Spleen (tissue), 11 donors: ENCODE measurements at regions not wholly inside any gene's neighbourhood (a gene's known extent, or its start where the extent isn't known, plus 50 kb on each side); places are given as distances from the start of the nearest gene placed in this dataset.

Experiments
- DNase-seq: peaks from one replicate; pipeline ENCODE4 v3.0.0-alpha.2; 2020
- H3K27ac ChIP-seq, 8 donors: fragments of 200-600 bp; sonication (generic) in 7 of 8; 1 replicate in 4 of 8; 2 replicates in 4 of 8; pipeline versions ENCODE4 v1.5.0 to v1.8.0; 2016 to 2021; ENCODE audit warnings: inconsistent platforms in 4 of 8, mild to moderate bottlenecking in 4 of 8, moderate library complexity in 1 of 8
- H3K27me3 ChIP-seq, 7 donors: fragments of 200-600 bp; sonication (generic) in 6 of 7; replicated peaks in 1 of 7; 1 replicate in 4 of 7; 2 replicates in 3 of 7; pipeline versions ENCODE4 v1.5.0 to v1.8.0; 2016 to 2021; ENCODE audit warnings: inconsistent platforms in 3 of 7, mild to moderate bottlenecking in 1 of 7
- H3K36me3 ChIP-seq, 6 donors: fragments of 200-600 bp; sonication (generic) in 5 of 6; 1 replicate in 4 of 6; 2 replicates in 2 of 6; pipeline versions ENCODE4 v1.5.0 to v1.8.0; 2016 to 2021; ENCODE audit warnings: inconsistent platforms in 2 of 6
- H3K4me1 ChIP-seq, 6 donors: fragments of 200-600 bp; sonication (generic) in 5 of 6; 1 replicate in 3 of 6; 2 replicates in 3 of 6; pipeline versions ENCODE4 v1.5.0 to v1.8.0; 2016 to 2021; ENCODE audit warnings: inconsistent platforms in 3 of 6
- H3K4me3 ChIP-seq, 8 donors: fragments of 200-600 bp; sonication (generic) in 7 of 8; 1 replicate in 4 of 8; 2 replicates in 4 of 8; pipeline versions ENCODE4 v1.5.0 to v1.8.0; 2016 to 2021; ENCODE audit warnings: inconsistent platforms in 4 of 8, mild to moderate bottlenecking in 4 of 8, moderate library complexity in 2 of 8
- H3K9me3 ChIP-seq, 8 donors: fragments of 200-600 bp; sonication (generic) in 7 of 8; 1 replicate in 4 of 8; 2 replicates in 4 of 8; pipeline versions ENCODE4 v1.5.0 to v1.8.0; 2016 to 2021; ENCODE audit warnings: inconsistent platforms in 4 of 8
- POLR2A ChIP-seq, 3 donors: fragments of 450-650 bp; IDR thresholded peaks; one replicate each; pipeline ENCODE4 v1.5.1; 2017; ENCODE audit warnings: antibody characterized with exemption in 3 of 3, mild to moderate bottlenecking in 1 of 3
- POLR2AphosphoS5 ChIP-seq, 3 donors: sonication (generic); formaldehyde crosslinking; IDR thresholded peaks; one replicate each; pipeline ENCODE4 v1.5.1; 2017; ENCODE audit warnings: antibody characterized with exemption in 3 of 3
- WGBS, 5 donors: extraction: QIAGEN DNeasy Blood & Tissue Kit in 3 of 5; methylation state at CpG; one replicate each; pipeline versions ENCODE4 v1.1.5 to v1.1.7; 2013 to 2018; 5-methylcytosine and 5-hydroxymethylcytosine counted together
- intact Hi-C: fragments of 100-400 bp; cut with DNase I; formaldehyde crosslinking; loops from one replicate; pipeline ENCODE4 v1.15.0; 2023; ENCODE audit warnings: low total_unique reads
- TF ChIP-seq, protein P1 (sequence below), 11 experiments: fragments of 200-600 bp in 7 of 11; fragments of 450-650 bp in 4 of 11; sonication (generic) in 4 of 11; IDR thresholded peaks in 8 of 11; conservative IDR thresholded peaks in 3 of 11; 1 replicate in 7 of 11; 2 replicates in 4 of 11; pipeline versions ENCODE4 v1.4.0 to v1.8.0; 2016 to 2021; ENCODE audit warnings: antibody characterized with exemption in 11 of 11, inconsistent platforms in 4 of 11, mild to moderate bottlenecking in 1 of 11
- donor health status: healthy with polysubstance abuse.
- donor health status: DM: no; HTN: no; CAD: no; lungs with moderate emphysema.
- donor health status: DM: no; HTN: no; CAD: no.
- donor health status: Bipolar disorder and iron deficiency.
- donor health status: healthy.
- donor health status: DM: no; HTN: no; CAD: no.
- donor health status: DM: yes; HTN: yes; CAD: no.

DNA sequence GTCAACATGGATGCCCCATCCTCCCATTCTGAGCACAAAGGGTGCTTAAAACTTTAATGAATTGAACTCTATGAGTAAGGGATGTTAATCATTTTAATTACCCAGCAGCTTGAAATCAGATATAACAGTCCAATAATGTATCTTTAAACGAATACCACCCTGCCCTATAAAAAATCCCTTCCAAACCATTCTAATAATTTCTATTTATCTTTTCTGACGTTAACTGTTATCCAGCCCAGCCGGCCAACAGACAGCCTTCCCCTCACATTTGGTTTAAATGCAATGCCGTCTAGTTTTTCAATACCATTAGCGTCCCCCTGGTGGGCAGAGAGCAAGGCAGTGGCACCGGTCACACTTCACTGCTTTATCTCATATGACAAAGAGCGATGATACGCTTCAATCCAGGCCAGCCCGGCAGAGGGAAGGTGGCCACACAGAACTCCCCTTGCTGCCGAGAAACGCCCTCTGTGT is 402.2 kb upstream of the ZNF507 start:
- H3K4me1 ChIP-seq: no peaks in the 10 kb centered on the region

DNA sequence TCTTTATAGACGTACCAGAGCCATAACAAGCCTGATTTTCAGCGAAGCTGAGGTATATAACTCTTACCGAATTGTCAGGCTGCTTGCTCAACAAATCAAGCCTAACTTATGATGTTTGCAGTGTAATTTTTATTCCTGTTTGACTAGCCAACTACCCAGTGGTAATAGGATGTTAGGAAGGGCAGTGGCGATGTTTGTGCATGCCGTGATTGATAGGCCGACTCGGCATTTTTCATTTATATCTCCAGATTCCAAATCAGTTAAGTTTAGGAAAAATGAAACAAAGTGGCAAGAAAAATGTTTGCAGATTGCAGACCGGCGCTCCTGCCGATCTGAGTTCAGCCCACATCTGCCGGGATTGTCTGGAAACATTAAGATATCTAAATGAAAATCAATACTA is 401.6 kb upstream of the ZNF507 start:
- Histone ChIP-seq H3K4me1 (no peaks in the 10 kb centered on the region), H3K36me3 (no peaks in the 10 kb centered on the region), H3K9me3 (peaks cover 0 to 4% (median 0%) of the 10 kb centered on the region in 8 donors), H3K27ac (no peak overlapping the region), H3K27me3 (no peaks in the 10 kb centered on the region), H3K4me3 (no peak overlapping the region)
- intact Hi-C loops: no loop called here
- DNase-seq: no peak
- 81 to 84% (median 81%) methylated on average over 11 of the region's 11 CpGs for WGBS, 5 donors
- TF ChIP-seq POLR2AphosphoS5 (IDR thresholded peaks at IDR 0.05) (no peak), POLR2A (IDR thresholded peaks at IDR 0.05) (no peak)
- TF ChIP-seq, protein P1, sequence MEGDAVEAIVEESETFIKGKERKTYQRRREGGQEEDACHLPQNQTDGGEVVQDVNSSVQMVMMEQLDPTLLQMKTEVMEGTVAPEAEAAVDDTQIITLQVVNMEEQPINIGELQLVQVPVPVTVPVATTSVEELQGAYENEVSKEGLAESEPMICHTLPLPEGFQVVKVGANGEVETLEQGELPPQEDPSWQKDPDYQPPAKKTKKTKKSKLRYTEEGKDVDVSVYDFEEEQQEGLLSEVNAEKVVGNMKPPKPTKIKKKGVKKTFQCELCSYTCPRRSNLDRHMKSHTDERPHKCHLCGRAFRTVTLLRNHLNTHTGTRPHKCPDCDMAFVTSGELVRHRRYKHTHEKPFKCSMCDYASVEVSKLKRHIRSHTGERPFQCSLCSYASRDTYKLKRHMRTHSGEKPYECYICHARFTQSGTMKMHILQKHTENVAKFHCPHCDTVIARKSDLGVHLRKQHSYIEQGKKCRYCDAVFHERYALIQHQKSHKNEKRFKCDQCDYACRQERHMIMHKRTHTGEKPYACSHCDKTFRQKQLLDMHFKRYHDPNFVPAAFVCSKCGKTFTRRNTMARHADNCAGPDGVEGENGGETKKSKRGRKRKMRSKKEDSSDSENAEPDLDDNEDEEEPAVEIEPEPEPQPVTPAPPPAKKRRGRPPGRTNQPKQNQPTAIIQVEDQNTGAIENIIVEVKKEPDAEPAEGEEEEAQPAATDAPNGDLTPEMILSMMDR (IDR thresholded peaks at IDR 0.05 in 8 of 11, conservative IDR thresholded peaks at IDR 0.05 in 3 of 11): no peak

More for the DNA sequence above, 402.2 kb upstream of the ZNF507 start:
- Histone ChIP-seq H3K4me3 (no peak overlapping the region), H3K9me3 (peaks cover 0 to 4% (median 0%) of the 10 kb centered on the region in 8 donors), H3K27me3 (no peaks in the 10 kb centered on the region), H3K36me3 (no peaks in the 10 kb centered on the region), H3K27ac (no peak overlapping the region)
- DNase-seq: no peak
- intact Hi-C loops: no loop called here
- 65 to 80% (median 72%) methylated on average over 11 of the region's 11 CpGs for WGBS, 5 donors
- TF ChIP-seq POLR2A (IDR thresholded peaks at IDR 0.05): no peak
- TF ChIP-seq, protein P1 (IDR thresholded peaks at IDR 0.05 in 8 of 11, conservative IDR thresholded peaks at IDR 0.05 in 3 of 11): no peak
- no peak for TF ChIP-seq POLR2AphosphoS5 (IDR thresholded peaks at IDR 0.05)

DNA sequence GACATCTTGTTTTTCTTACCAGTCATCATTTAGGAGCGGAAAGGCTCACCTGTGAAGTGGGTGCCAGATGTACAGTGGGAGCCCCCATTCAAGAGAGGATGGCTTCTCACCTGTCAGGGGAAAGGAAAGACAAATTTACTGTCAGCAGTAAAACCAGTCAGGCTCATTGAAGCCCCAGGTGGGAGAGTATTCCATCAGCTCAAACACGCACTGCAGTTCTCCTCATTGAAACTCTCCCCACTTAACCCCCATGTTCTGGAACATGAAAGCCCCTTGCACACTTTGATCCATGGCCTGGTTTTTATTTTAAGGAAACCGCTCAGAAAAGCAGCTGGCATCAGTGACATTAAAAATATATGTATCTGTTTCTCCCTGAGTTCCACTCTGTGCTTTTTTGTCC is 401.1 kb upstream of the ZNF507 start:
- TF ChIP-seq, protein P1 (IDR thresholded peaks at IDR 0.05 in 8 of 11, conservative IDR thresholded peaks at IDR 0.05 in 3 of 11): no peak
- TF ChIP-seq POLR2AphosphoS5 (IDR thresholded peaks at IDR 0.05) (no peak), POLR2A (IDR thresholded peaks at IDR 0.05) (no peak)
- Histone ChIP-seq H3K27ac (no peak overlapping the region), H3K4me1 (no peaks in the 10 kb centered on the region), H3K9me3 (peaks cover 0 to 4% (median 0%) of the 10 kb centered on the region in 8 donors), H3K4me3 (no peak overlapping the region), H3K27me3 (no peaks in the 10 kb centered on the region), H3K36me3 (no peaks in the 10 kb centered on the region)
- intact Hi-C loops: no loop called here
- no peak for DNase-seq
- 84 to 91% (median 87%) methylated on average over 3 of the region's 3 CpGs for WGBS, 5 donors

DNA sequence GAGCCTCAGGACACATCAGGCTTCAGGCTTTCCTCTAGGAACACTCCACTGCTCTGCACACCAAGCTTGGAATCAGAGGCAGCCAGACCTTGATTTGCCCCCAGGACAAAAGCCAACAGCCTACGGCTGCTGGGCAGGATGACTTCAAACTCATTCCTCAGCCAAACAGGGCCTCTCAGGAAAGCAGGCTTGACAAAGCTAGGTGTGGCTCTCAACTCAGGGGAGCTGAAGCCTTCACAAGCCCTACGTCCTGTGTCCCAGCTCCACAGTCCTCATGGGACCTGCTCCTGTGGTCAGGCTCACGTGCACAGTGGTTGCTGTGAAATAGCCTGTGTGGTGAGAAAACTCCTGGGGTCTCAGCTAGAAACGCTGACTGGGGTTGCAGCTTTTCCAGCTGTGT is 398.9 kb upstream of the ZNF507 start:
- Histone ChIP-seq H3K27me3 (no peaks in the 10 kb centered on the region), H3K4me3 (no peak overlapping the region), H3K27ac (no peak overlapping the region), H3K9me3 (peaks cover 0 to 13% (median 0%) of the 10 kb centered on the region in 8 donors), H3K36me3 (no peaks in the 10 kb centered on the region), H3K4me1 (no peaks in the 10 kb centered on the region)
- intact Hi-C loops: no loop called here
- no peak for DNase-seq
- TF ChIP-seq POLR2AphosphoS5 (IDR thresholded peaks at IDR 0.05): no peak
- TF ChIP-seq, protein P1 (IDR thresholded peaks at IDR 0.05 in 8 of 11, conservative IDR thresholded peaks at IDR 0.05 in 3 of 11): no peak
- no peak for TF ChIP-seq POLR2A (IDR thresholded peaks at IDR 0.05)
- 58 to 100% (median 65%) methylated on average over 1 to 4 of the region's 4 CpGs for WGBS, 5 donors
